CD4-positive, alpha-beta T cell treated with Interleukin-1 beta for 1 hour (primary cell): ENCODE measurements at regions not wholly inside any gene's neighbourhood (a gene's known extent, or its start where the extent isn't known, plus 50 kb on each side); places are given as distances from the start of the nearest gene placed in this dataset.

Experiments used
- DNase-seq, 2 donors: peaks; one replicate each; pipeline ENCODE4 v3.0.0-alpha.2; 2020 to 2022

DNA sequence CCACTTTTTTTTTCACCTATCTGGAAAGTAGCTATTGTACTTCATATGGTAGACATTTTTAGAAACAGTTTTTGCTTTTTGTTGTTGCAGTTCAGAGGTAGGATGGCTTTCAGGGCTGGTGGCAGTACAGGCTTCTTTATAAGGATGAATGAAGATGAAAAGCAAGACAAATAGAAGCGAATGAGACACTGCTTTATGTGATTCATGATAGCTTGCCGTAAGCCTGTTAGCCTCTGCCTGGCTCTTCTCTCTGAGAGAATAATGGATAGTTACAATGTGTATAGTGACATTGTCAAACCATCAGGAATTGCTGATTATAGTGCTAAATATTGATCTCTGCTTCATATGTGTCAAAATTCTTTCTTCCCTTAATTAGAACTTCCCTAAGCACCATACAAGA lies 173.7 kb downstream of the NR4A2 start:
- no peak for DNase-seq

DNA sequence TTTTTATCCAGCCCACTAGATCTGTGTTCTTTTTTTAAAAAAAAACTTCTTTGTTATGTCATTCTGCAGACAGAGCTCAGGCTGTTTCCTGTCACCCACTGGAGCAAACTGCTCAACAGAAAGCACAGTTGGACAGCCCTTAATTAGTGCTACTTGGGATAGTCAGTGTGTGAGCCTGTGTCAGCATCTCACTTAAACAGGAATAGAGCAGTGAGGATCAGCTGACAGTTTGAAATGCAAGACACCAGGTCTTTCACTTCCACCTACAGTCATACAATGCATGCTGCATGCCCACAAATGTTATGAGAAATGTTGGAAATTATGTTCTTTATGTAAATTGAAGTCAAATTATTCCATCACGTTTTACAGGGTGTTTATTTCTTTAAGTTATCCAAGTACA lies 174.9 kb downstream of the NR4A2 start:
- no peak for DNase-seq

DNA sequence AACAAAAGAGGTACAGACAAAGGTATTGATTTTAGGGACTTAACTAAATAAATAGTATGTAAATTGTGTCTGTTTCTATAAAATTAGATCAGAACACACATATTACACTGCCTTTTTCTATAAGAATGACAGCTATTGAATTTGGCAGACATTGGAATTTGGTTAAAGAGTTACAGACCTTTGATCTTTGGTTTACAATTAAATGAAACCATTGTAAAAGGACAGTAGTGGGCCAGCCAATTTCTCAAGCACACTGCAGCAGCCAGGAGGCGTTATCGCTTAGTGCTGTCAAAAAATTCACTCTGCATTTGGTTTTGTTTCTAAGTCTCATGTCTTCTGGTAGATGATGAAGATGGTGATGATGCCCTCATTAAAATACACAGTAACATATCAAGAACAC lies 175.9 kb downstream of the NR4A2 start:
- DNase-seq, result no peak

DNA sequence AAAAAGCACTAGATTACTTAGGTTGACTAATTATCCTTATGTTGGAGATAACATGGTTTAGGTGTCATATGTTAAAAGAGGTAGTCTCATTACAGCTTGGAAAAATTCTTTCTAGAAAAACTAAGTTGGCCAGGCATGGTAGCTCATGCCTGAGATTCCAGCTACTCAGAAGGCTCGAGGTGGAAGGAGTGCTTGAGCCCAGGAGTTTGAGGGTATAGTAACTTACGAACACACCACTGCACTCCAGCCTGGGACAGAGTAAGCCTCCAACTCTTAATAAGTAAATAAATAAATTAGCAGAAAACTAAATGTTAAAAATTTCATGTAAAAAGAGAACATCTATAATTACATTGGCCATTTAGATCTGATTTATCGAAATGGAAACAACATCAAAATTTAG lies 177.2 kb downstream of the NR4A2 start:
- no peak for DNase-seq

DNA sequence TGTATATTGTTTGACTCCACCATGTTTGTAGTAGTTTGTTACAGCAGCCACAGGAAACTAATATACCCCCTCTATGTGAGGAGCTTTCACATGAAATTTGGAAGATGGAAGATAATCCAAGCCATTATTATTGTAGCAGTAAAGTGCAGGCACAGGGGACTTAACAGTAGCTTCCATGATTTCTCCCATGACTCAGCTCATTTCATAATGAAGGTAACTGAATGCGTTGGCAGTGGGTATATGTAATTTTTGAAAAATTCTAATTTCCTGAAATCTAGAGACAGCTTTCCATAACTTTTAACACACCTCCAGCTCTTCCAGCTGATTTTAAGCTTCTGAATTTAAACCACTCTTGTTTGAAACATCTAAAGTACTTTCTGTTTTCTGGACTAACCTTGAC lies 181.2 kb downstream of the NR4A2 start:
- DNase-seq, result no peak

DNA sequence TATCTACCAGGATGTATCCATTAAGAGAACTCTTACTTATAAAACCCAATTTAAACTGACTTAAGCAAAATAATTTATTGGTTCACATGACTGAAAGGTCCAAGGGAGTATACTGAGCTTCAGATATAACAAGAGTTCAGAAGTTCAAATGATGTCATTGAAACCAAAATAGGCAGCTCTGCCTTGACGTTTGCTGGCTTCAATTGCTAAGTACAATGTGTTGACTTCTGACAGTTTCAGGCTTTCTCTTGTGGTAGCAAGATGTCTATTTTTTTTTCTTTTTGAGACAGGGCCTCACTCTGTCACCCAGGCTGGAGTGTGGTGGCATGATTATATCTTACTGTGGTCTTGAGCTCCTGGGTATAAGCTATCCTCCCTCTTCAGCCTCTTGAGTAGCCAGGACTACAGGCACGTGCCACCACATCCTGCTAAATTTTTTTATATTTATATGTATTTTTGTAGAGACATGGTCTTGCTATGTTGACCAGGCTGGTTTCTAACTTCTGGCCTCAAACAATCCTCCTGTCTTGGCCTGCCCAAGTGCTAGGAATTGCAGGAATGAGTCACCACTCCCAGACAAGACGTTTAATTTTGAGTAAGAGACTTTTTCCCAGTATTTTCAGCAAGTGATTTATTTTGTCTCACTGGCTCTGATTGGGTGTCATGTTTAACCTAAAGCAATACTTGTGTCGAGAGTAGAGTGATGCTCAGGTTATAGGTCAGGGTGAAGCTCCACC lies 184.8 kb downstream of the NR4A2 start:
- DNase-seq, result no peak

DNA sequence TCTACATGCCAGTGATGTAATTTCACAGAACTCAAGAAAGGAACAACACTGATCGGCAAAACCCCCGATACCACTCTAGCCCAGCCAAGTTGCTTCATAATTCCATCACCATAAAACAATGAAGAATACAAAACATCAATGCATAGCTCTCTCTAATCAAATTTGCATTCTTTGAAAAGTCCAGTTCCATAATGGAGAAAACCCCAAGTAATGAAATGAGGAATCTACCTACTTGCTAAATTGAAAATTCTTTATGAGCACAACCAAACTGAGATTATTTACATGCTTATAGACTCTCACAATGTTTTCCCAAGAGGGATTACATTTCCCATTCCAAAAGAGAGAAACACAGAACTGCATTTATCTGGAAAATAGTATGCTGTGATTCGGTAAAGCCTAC lies 186.5 kb downstream of the NR4A2 start:
- no peak for DNase-seq

DNA sequence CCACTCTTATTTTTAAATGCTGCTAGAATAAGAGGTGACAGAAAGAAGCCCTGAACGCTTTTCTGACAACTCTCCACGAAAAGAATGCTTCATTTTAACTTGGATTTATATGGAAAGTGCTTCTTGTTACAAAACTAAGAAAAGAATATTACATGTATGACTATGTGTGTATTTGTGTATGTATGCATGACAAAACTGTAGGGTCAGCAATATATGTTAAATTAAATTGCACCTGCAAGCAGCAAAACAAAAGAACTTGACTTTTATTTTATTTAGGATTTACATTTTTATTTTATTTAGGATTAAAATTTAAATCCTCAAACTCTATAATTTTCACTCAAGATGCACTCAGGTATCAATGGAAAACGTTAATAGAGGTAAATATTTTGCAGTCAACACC lies 187.1 kb downstream of the NR4A2 start:
- no peak for DNase-seq

DNA sequence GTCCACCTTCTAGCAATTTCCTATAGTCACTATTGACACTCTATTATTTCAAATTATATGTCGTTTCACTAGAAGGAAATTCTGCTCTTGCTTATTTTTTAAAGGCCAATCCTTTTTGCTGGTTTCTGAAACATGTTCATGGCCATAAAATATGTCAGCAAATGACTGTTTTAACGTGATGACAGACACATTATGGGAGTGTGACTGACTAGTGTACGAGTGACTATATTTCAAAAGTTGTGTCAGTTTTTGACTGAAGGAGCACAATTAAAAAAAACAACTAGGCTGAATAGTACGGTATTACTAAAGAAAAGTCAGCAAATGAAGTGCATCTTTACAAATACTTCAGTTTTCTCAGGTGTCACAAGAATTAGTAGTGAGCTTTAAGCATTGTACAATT lies 196.0 kb downstream of the NR4A2 start:
- no peak for DNase-seq

DNA sequence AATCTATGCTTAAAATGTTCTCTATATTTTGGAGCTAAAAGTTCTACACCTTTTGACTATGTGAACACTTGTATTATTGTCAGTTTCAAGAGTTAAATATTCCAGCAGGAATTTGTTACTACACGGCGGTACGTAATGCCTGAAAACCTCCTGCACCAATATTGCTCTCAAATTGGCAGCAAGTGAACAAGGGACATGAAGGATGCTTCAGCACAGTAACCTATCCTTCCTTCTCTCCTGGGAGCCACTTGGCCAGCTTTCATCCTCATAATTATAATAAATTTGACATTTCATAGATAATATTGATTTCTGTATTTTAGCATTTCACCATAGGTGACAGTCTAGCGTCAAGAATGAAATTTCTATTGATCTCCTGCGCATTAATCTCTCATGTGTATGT lies 197.6 kb downstream of the NR4A2 start:
- no peak for DNase-seq

DNA sequence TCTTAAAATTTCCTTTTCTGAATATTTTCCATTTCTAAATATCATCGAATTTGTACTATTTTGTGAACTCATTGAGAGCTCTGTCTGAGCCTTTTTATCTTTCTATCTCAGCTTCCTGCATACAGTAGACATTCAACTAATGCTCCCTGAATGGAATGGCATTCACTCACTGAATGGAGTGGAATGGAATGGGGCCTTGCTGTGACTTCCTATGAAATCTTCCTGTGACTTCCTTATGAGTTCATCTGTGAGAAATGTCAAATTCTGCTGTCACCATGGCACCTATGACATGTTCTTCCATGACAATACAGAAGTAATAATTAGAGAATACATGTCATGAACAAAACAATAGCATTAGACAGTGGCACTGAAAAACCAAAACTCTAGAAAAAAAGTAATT lies 199.6 kb downstream of the NR4A2 start:
- DNase-seq, result no peak

DNA sequence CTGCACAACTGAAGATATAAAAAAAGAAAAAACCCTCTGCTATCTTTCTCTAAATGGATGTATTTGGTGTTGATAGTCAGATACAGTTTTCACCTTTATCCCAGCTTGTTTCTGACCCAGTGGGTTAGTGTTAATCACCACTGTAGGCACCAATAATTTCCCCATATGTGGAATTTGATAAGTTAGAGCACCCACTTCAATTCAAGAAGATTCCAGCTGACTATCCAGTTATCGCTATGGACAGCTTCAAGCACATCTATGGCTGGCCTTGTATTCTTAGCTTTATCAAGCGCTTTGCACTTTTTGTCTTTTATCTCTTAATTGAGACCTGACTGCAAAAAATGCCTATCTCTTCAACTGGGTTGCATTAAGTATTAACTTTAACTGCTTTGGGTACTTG lies 200.4 kb downstream of the NR4A2 start:
- no peak for DNase-seq

DNA sequence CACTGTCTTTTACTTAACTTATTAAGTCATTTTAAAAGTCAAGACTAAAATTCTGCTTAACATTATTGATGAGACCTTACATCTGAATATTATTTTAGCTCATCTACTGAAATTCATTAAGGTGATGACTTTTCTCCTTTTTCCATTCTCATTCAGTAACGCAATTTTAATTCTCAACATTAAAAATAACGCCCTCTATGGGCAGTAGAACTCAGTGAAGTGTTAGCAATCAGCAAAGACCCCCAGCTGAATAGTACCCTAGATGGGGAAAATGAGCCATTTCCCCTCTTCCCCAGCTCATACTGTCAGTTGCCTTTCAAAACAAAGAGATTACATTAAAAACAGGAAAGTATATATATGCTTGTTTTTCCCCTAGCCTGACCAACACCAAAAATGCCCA lies 203.3 kb downstream of the NR4A2 start:
- DNase-seq, result no peak

DNA sequence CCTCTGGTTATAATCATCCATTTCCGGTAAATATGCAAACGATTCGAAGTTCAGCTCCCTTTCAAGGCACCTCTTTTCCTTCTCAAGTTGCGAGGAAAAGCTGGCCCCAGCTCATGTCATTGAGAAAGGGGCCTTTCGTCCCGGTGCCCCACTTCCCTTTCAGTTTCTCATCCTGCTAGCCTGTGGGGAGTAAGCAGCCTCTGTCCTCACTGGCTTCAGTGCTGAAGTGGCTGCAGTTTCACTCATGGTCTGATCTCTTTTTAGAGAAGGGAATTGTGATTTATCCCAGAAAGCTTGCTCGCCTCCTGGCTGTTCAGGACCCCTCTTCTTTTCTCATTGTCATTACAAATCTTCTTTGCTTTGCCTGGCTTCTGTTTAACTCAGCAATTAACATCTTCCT lies 207.5 kb downstream of the NR4A2 start:
- no peak for DNase-seq

DNA sequence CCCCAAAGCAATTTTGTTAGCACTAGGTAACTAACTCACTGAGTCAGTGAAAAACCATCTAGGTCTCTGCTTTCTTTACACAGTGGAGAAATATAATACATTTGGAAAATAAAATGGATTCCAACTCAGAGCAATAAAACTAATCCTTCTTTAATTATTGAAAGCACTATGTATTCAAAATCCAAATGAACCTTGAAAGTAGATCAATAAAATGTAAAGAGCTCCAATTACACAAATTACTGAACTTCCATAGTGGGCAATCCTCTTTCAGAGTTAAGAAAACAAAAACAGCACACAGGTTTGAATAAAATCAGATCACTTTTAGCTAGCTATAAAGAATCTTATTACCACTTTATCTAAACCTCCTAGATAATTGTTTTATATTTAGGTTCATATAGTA lies 208.1 kb downstream of the NR4A2 start:
- DNase-seq, result no peak

DNA sequence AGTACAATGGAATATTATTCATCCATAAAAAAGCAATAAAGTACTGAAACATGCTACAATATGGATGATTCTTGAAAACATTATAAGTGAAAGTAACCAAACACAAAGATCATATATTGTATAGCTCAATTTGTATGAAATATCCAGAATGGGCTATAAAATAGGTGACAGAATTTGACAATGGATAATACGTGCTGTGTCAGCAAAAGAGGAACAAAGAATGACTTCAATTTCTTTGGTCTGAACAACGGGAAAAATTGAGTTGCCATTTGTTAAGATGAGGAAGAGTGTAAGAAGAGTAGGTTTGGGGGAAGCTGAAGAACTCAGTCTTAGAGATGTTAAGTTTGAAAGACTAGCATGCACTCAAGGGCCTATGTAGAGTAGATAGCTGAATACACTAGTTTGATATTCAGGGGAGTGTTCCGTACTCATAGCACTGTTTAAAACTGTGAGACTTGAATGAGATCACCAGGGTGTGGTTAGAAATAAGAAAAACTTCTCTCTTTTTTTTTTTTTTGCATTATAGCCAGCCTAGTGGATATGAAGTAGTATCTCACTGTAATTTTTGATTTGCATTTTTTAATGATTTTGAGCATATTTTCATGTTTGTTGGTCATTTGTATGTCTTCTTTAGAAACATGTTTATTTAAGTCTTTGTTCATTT lies 213.6 kb downstream of the NR4A2 start:
- DNase-seq, result no peak

DNA sequence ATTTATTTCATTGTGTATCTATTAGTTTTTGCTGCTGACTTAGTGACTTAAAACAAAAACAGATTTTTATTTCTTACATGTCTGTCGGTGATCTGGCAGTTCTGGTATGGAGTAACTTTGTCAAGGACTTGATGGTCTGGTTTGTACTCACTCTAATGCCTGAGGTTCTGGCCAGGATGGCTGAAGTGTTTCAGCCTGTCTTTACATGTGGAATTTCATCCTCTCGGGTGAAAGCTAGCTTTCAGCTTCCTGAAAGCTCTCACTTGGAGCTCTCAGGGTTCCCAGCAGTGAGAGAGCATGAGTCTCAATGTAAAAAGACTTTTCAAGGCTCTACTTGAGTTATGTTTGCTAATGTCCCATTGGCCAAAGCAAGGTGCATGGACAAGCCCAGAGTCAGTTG lies 216.4 kb downstream of the NR4A2 start:
- DNase-seq, result no peak

DNA sequence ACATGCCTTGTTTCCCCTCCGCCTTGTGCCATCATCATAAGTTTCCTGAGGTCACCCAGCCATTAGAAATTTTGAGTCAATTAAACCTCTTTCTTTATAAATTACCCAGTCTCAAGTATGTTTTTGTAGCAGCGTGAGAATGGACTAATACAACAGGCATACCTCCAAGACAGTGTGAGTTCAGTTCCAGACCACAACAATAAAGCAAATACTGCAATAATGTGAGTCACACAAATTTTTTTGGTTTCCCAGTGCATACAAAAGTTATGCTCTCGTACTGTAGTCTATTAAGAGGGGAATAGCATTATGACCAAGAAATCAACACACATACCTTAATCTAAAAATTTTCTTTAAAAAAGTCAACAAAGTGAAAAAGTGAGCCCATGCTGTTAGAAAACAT lies 217.2 kb downstream of the NR4A2 start:
- DNase-seq, result no peak

DNA sequence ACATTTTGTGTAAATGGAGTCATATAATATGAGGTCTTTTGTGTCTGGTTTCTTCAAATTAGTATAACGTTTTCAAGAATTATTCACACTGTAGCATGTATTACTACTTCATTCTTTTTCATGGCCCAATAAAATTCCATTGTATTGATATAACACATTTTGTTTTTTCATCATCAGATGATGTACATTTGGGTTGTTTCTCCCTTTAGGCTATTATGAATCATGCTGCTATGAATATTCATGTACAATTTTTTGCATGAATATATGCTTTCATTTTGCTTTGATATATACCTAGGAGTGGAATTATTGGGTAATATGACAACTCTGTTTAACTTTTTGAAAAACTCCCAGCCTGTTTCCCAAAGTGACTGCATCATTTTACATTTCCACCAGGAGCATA lies 220.2 kb downstream of the NR4A2 start:
- no peak for DNase-seq

DNA sequence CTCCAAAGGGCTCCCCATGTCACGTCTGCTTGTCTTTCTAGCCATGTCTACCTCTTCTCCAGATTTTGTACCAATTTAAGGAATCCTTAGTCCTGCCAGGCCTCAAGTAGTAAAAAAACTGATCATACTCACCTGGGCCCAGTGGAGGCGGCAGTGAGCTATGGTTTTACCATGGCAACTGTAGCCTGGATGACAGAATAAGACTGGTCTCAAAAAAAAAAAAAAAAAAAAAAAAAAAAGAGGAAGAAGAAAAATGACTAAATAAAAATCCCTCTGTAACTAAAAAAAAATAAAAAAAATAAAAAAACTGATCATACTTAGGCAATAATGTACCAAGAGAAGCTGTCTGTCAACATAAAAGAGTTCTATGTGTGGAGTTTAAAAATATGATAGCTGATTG lies 221.6 kb downstream of the NR4A2 start:
- DNase-seq, result peak; percentile 2 to 6

DNA sequence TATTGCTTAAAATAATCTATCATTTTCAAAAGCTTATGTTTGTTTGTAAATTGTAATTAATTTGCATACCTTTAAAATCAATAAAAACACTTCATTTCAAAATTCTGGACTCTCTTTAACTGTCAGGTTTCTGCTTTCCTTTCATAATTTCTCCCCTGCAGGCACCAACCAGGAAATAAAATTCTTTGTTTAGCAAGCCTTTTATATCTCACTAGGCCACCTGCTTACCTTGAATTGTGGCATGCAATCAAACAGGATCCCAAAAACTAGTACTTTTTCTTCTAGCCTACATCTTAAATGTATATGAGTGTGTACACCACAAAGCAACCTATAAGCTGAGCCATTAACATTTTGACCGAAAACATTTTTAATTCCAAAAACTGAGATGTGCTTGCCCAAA lies 233.1 kb downstream of the NR4A2 start:
- DNase-seq, result no peak

DNA sequence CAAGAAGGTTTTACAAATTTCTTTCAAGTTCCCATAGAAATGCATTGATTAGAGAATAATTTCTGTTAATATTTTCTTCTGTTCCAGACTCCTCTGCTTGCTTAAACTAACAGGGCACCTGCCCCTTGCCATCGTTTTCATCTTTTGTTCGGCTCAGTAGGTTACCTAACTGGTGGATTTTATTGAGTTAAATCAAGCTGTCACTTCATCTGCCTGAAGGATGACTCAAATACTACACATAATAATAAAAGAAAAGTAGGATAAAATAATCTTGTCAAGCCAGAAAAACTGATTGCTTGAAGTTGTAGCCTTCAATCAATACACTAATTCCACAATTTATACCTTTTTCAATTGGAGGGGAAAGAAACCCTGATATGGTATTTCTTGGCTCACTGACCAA lies 234.0 kb downstream of the NR4A2 start:
- no peak for DNase-seq

DNA sequence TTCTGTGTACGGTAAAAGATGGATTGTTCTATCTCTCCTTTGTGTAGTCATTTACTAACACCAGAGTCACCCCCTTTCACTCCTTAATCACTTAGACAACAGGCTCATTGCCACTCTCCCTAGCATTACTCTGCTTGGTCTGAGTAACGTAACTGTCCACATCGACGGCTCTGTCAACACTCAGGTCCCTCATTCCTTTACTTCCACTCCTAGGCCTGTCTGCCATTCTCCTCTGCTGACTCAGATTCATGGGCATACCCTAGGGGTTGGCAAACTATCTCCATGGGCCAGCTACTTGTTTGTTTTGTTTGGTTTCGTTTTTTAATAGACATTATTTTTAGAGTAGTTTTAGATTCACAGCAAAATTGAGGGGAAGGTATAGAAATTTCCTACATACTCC lies 243.9 kb downstream of the NR4A2 start:
- no peak for DNase-seq

DNA sequence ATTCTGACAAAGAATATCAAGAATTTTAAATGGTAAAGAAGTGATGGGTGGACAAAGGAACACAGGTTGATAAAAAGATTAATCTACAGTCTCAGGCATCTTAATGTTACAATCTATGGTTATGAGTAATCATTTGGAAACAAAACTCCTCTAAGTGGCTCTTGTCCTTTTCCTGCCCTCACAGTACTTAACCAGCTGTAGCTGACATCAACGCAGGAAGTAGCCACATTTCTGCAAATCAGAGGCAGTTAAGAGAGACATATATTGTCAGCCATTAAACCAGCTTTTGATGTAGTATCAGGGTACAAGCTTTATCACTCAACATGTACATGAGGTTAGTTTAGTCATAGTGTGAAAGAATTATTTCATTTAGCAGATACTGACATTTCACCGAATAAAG lies 244.6 kb downstream of the NR4A2 start:
- DNase-seq, result no peak
